GM12872 (cell line): ENCODE measurements at regions not wholly inside any gene's neighbourhood (a gene's known extent, or its start where the extent isn't known, plus 50 kb on each side); places are given as distances from the start of the nearest gene placed in this dataset.

Experiments used
- CTCF ChIP-seq: IDR thresholded peaks from 3 replicates; pipeline ENCODE4 v1.5.1; 2011; ENCODE audit warnings: low read depth, mild to moderate bottlenecking, low read length, moderate library complexity; ENCODE audit not compliant: insufficient read depth

GRCh38 chr22:27654546-27655445 is 146.8 kb downstream of the MN1 start:
- no peak for TF ChIP-seq CTCF

- TF ChIP-seq CTCF, result no peak
These were observed 145.9 kb downstream of the MN1 start for GRCh38 chr22:27655582-27656185.

- no peak for TF ChIP-seq CTCF
These were observed 144.6 kb downstream of the MN1 start for GRCh38 chr22:27656970-27657369.

GRCh38 chr22:27660306-27660705 is 141.2 kb downstream of the MN1 start:
- TF ChIP-seq CTCF, result no peak

- no peak for TF ChIP-seq CTCF
These were observed 138.9 kb downstream of the MN1 start for GRCh38 chr22:27662359-27663301.

GRCh38 chr22:27663812-27664211 is 137.7 kb downstream of the MN1 start:
- no peak for TF ChIP-seq CTCF
